ENCODE measurements at regions not wholly inside any gene's neighbourhood (a gene's known extent, or its start where the extent isn't known, plus 50 kb on each side); places are given as distances from the start of the nearest gene placed in this dataset.

DNA sequence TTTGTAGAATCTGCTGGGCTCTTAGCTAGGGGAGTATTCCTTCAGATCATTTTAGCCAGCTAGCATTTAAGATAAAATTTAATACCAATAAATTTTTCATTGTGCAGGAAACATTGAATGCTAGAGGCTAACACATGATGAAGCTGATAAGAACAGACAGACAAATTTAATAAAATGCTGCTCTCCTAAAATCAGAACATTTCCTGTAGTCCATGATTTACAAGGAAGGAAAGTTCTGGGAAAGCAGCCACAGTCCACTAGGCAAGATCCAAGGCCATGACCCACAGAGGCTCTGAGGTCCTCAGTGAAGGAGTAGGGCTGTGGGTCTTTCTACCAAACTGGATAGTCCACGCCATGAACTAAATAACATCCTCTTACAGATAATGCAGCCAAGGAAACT is 253.0 kb downstream of the ICE1 start:
- no peak for TF ChIP-seq POLR2AphosphoS5 (IDR thresholded peaks at IDR 0.05; ENCODE audit: low read depth, low read length)
- TF ChIP-seq POLR2A (IDR thresholded peaks at IDR 0.05; ENCODE audit: low read depth, low read length): no peak

All from GM12892 (cell line).